GM12872 (cell line): ENCODE measurements at regions not wholly inside any gene's neighbourhood (a gene's known extent, or its start where the extent isn't known, plus 50 kb on each side); places are given as distances from the start of the nearest gene placed in this dataset.

ENCODE experiments used
- TF ChIP-seq, protein P1 (sequence below): IDR thresholded peaks from 3 replicates; pipeline ENCODE4 v1.5.1; 2011; ENCODE audit warnings: low read depth, mild to moderate bottlenecking, low read length, moderate library complexity; ENCODE audit not compliant: insufficient read depth

DNA sequence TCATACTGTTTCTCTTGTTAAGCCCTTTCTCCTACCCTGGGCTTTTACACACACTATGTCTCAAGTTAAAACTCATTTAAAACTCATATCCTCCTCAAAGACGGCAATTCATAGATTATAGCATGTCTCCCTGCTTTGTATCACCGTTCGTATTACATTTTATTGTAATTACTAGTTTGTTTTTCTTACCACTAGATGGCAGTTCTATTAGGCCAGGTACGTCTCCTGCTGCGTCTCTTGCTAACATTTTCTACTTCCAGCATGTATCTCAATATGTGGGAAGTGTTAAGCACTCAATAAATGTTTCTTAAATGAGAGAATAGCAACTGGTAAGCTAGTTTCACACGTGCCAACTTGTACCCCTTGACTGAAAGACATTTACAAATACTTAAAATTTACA lies 450.3 kb upstream of the PCDH7 start:
- TF ChIP-seq, protein P1, sequence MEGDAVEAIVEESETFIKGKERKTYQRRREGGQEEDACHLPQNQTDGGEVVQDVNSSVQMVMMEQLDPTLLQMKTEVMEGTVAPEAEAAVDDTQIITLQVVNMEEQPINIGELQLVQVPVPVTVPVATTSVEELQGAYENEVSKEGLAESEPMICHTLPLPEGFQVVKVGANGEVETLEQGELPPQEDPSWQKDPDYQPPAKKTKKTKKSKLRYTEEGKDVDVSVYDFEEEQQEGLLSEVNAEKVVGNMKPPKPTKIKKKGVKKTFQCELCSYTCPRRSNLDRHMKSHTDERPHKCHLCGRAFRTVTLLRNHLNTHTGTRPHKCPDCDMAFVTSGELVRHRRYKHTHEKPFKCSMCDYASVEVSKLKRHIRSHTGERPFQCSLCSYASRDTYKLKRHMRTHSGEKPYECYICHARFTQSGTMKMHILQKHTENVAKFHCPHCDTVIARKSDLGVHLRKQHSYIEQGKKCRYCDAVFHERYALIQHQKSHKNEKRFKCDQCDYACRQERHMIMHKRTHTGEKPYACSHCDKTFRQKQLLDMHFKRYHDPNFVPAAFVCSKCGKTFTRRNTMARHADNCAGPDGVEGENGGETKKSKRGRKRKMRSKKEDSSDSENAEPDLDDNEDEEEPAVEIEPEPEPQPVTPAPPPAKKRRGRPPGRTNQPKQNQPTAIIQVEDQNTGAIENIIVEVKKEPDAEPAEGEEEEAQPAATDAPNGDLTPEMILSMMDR: no peak

DNA sequence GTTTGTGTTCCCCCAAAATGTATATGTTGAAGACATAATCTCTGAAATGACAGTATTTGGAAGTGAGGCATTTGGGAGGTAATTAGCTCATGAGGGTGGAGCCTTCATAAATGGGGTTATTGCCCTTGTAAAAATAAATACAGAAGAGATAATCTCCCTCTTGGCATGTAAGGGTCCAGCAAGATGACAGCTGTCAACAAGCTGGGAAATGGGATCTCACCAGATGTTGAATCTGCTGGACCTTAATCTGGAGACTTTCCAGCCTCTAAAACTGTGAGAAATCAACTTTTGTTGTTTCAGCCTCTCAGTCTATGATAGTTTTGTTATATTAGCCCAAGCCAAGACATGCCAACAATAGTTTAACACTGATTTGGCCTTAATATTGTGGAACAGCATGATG lies 438.2 kb upstream of the PCDH7 start:
- TF ChIP-seq, protein P1: no peak

DNA sequence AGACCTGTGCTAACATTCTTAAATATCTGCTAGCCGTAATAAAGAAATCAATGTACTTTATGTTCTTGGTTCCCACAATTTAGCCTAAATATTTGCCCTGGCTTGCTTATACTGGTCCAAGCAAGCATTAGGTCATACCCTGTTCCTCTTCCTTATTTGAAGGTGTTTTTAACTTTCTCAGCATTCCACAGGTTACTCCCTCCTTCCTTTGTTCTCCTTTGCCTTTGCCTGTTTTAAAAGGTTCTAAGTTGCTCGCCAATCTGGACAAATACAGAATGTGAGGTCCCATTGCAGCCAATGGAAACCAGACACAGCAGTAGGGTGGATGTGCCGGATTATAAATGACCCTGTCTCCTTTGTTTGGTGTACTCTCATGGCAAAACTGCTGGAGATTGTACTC lies 436.8 kb upstream of the PCDH7 start:
- TF ChIP-seq, protein P1: no peak

DNA sequence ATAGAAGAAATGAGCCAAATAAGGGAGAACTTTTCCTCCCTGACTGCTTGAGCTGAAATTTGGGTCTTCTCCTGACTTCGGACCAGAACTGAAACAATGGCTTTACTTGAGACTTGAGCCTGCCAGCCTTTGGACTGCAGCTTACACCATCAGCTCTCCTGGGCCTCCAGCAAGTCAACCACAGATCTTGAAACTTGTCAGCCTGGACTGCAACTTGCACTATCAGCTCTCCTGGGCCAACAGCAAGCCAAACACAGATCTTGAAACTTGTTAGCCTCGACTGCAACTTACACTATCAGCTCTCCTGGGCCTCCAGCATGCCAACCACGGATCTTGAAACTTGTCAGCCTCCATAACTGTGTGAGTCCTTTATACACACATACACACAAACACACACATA lies 425.9 kb upstream of the PCDH7 start:
- TF ChIP-seq, protein P1: no peak

DNA sequence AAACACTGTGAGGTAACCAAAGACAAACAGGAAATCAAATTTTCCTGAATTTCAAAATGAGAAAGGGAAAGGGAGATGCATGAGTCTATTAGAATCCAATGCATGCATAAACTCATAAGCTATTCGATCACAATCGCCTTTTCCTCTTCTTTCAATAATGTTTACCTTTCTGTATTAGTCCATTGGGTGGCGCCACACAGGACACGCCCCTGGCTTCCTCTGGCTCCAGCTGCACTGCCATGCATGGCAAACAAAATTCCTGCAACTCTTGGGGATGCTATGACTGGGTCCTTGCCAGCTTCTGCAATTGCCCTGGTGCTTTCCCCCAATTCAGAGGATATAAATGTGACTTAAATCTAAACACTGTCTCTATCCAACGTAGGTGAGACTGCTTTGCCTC lies 424.5 kb upstream of the PCDH7 start:
- TF ChIP-seq, protein P1: no peak

DNA sequence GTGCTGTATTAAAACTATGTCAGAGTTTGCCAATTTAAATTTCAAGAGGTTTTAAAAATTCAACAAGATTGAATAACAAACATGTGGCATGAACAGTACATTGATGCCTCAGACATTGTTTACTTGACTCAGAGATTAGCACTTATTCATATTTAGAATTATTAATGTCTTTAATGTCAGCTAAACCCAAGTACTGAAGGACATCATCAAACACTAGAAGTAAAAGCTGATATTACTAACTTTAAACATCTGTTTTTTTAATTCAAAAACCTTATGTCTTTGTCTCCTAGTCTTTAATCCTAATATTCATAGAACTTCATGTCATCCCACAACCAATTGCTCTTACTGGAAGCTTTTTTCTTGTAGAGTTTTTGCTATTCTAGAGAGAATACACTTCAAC lies 406.2 kb upstream of the PCDH7 start:
- TF ChIP-seq, protein P1: no peak

DNA sequence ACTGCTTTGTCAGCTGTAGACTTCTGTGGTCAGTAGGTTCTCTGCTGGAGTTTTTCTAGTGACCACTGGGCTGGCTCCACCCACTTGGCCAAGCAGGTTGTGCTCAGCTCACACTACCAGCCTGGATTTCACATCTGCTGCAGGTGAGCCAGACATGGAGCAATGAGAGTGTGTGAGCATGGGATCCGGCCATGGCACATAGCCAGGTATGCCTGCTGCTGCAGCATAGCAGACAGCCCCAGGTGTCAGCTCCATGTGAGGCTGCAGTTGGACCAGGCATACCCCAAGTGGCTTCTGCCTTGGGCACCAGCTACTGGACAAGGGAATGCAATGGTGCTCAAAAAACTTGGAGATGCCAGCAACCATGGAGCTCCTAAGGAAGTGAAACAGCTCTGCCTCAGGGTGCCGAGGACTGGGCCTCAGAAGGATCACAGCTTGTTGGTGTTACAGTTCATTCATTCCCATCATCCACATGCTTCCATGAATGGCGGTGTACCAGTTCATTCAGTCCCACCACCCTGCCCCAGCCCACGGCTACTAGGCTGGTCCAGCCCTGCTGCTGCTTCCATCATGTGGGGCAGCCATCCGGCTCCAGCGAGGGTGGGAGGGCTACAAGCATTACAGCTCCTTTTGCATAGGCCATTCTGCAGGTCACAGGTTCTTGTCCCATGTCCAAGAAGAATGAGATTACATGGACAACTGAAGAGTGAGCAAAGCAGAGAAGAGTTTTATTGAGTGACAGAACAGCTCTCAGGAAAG lies 389.1 kb upstream of the PCDH7 start:
- TF ChIP-seq, protein P1: no peak
